Karpas-422 (cell line): ENCODE measurements at regions not wholly inside any gene's neighbourhood (a gene's known extent, or its start where the extent isn't known, plus 50 kb on each side); places are given as distances from the start of the nearest gene placed in this dataset.
"Not testable (repeated sequence)": the region's sequence is repeated elsewhere in the genome, so short reads cannot be mapped to it uniquely, and the experiment has no call there.

Experiments used
- DNase-seq: peaks from one replicate; pipeline ENCODE4 v3.0.0-alpha.2; 2015
- H2AFZ ChIP-seq: fragments of 200-600 bp; sonication (generic); 2 replicates; pipeline ENCODE4 v1.6.1; 2014; ENCODE audit warnings: antibody characterized with exemption, low read length, mixed read lengths
- H3K27ac ChIP-seq: fragments of 200-600 bp; sonication (generic); 2 replicates; pipeline ENCODE4 v1.5.1; 2014; ENCODE audit warnings: mild to moderate bottlenecking, low read length, moderate library complexity
- H3K27me3 ChIP-seq: fragments of 200-600 bp; sonication (generic); 2 replicates; pipeline ENCODE4 v1.6.1; 2014; ENCODE audit warnings: low read length, mixed read lengths
- H3K36me3 ChIP-seq: fragments of 200-600 bp; sonication (generic); 2 replicates; pipeline ENCODE4 v1.6.1; 2014; ENCODE audit warnings: low read length, mixed read lengths; ENCODE audit not compliant: insufficient read depth
- H3K4me1 ChIP-seq: fragments of 200-600 bp; sonication (generic); 2 replicates; pipeline ENCODE4 v1.6.1; 2014; ENCODE audit warnings: mild to moderate bottlenecking, low read length, mixed read lengths
- H3K4me2 ChIP-seq: fragments of 200-600 bp; sonication (generic); 2 replicates; pipeline ENCODE4 v1.6.1; 2014; ENCODE audit warnings: low read length, low read depth, mild to moderate bottlenecking; ENCODE audit not compliant: poor library complexity, severe bottlenecking
- H3K4me3 ChIP-seq: fragments of 200-600 bp; sonication (generic); 2 replicates; pipeline ENCODE4 v1.5.1; 2014; ENCODE audit warnings: mild to moderate bottlenecking, antibody characterized with exemption, low read length, mixed read lengths
- H3K79me2 ChIP-seq: fragments of 200-600 bp; sonication (generic); 2 replicates; pipeline ENCODE4 v1.6.1; 2014; ENCODE audit warnings: mild to moderate bottlenecking, low read length, mixed read lengths
- H3K9ac ChIP-seq: fragments of 200-600 bp; sonication (generic); 2 replicates; pipeline ENCODE4 v1.6.0; 2014; ENCODE audit warnings: low read length
- H3K9me2 ChIP-seq: fragments of 200-600 bp; sonication (generic), shearing (Covaris generic); replicated peaks from 2 replicates; pipeline ENCODE4 v1.6.0; 2014; ENCODE audit warnings: mild to moderate bottlenecking, low read length, moderate library complexity; ENCODE audit not compliant: insufficient read depth
- H3K9me3 ChIP-seq: fragments of 300-700, 200-600 bp; sonication (generic); 2 replicates; pipeline ENCODE4 v1.6.1; 2014; ENCODE audit warnings: low read length, mixed read lengths
- H4K20me1 ChIP-seq: fragments of 200-600 bp; sonication (generic); 2 replicates; pipeline ENCODE4 v1.6.1; 2014; ENCODE audit warnings: mild to moderate bottlenecking, antibody characterized with exemption, low read length, low read depth; ENCODE audit not compliant: insufficient read depth

GRCh38 chr5:159576902-159577301 lies 246.6 kb upstream of the IL12B start:
- no peaks in the 10 kb centered on the region for H3K4me1 ChIP-seq
- no peaks in the 10 kb centered on the region for H3K79me2 ChIP-seq
- no peak overlapping the region for H2AFZ ChIP-seq
- DNase-seq: no peak
- H3K9me3 ChIP-seq: no peaks in the 10 kb centered on the region
- no peaks in the 10 kb centered on the region for H3K27me3 ChIP-seq
- H4K20me1 ChIP-seq: no peaks in the 10 kb centered on the region
- H3K9ac ChIP-seq: no peak overlapping the region
- no peak overlapping the region for H3K4me2 ChIP-seq
- no peak overlapping the region for H3K27ac ChIP-seq
- no peak overlapping the region for H3K4me3 ChIP-seq
- no peaks in the 10 kb centered on the region for H3K9me2 ChIP-seq
- H3K36me3 ChIP-seq: no peaks in the 10 kb centered on the region

DNA sequence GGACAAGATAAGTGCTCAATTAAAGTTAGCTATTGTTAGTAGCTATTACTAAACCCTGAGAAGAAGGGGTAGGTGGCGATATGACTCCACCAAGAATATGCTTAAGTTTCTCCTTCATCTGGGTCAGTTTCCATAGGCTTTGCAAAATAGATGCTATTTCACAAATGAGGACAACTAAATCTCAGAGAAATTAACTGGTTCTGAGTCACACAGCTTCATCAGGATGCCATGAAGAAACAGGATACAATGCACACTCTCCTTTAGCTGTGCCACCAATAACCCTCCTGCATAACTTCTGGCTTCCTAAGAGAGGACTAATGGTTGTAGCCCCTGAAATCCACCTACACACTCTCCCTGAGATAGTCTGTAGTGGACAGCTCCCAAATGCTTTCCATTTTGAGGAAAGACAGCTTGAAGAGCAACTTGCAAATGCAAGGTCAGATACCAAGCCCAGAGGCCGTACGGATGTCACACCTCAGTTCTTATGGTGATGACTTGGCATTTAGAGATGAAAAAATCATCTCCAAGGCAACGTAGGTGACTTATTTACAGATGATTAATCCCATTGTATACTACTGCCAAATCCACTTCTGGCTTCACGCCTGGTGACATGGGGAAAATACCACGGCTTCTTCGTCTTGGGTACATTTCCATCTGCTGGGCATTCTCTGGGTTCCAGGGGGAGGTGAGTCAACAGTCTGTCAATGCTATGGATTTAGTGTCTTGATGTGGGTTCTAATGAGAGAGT lies 251.4 kb upstream of the IL12B start:
- H3K9me2 ChIP-seq: no peaks in the 10 kb centered on the region
- H3K4me2 ChIP-seq: no peak overlapping the region
- no peaks in the 10 kb centered on the region for H4K20me1 ChIP-seq
- H3K9me3 ChIP-seq: no peaks in the 10 kb centered on the region
- H2AFZ ChIP-seq: no peak overlapping the region
- H3K79me2 ChIP-seq: no peaks in the 10 kb centered on the region
- H3K9ac ChIP-seq: no peak overlapping the region
- H3K36me3 ChIP-seq: no peaks in the 10 kb centered on the region
- no peak overlapping the region for H3K27ac ChIP-seq
- no peak for DNase-seq
- no peaks in the 10 kb centered on the region for H3K4me1 ChIP-seq
- H3K27me3 ChIP-seq: no peaks in the 10 kb centered on the region
- H3K4me3 ChIP-seq: no peak overlapping the region

DNA sequence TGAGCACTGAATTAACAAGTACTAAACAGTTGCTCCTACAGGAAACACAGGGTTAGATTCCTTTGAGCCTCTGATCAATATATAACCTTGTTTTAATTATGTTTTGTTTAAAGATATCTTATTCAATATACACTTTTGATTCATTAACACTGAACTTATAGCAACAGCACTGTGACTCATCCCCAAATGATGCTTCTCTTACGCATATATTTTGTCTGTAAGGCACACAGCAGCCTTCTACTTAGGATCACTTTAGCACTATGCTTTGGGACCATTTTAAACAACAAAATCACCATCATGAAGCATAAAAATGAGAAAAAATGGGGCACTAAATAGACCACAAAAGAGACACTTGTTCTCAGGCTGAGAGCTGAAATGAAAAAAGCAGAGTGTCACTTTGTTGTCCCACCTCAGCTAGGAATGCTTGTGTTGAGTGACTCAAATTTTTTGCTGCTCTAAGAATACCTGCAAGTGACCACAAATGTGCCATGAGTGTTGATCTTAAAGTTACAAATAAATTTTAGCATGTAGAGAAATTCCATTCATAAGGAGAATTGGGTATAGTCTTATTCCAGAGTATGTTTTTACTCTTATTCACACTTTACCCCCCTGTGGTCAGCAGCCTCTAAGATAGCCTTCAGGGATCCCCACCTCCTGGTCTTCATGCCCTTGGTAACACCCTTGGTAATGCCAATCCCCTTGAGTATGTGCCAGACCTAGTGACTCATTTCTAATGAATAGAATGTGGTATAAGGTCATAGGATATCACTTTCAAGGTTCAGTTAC lies 252.7 kb upstream of the IL12B start:
- no peaks in the 10 kb centered on the region for H3K27me3 ChIP-seq
- H3K9ac ChIP-seq: no peak overlapping the region
- H3K9me2 ChIP-seq: no peaks in the 10 kb centered on the region
- no peaks in the 10 kb centered on the region for H3K4me1 ChIP-seq
- H3K9me3 ChIP-seq: no peaks in the 10 kb centered on the region
- no peak overlapping the region for H3K4me2 ChIP-seq
- H3K79me2 ChIP-seq: no peaks in the 10 kb centered on the region
- no peaks in the 10 kb centered on the region for H3K36me3 ChIP-seq
- no peak overlapping the region for H3K27ac ChIP-seq
- H4K20me1 ChIP-seq: no peaks in the 10 kb centered on the region
- no peak overlapping the region for H2AFZ ChIP-seq
- H3K4me3 ChIP-seq: no peak overlapping the region
- DNase-seq: no peak

- Histone ChIP-seq H3K36me3 (no peaks in the 10 kb centered on the region), H3K27me3 (no peaks in the 10 kb centered on the region), H3K9ac (no peak overlapping the region), H3K4me2 (no peak overlapping the region), H3K9me2 (no peaks in the 10 kb centered on the region), H3K4me3 (no peak overlapping the region), H4K20me1 (no peaks in the 10 kb centered on the region), H3K27ac (no peak overlapping the region), H2AFZ (no peak overlapping the region), H3K79me2 (no peaks in the 10 kb centered on the region), H3K9me3 (no peaks in the 10 kb centered on the region), H3K4me1 (no peaks in the 10 kb centered on the region)
- no peak for DNase-seq
Observed at GRCh38 chr5:159586921-159587320, 256.6 kb upstream of the IL12B start.

- Histone ChIP-seq H3K27me3 (no peaks in the 10 kb centered on the region), H2AFZ (no peak overlapping the region), H3K9me3 (no peaks in the 10 kb centered on the region)
Observed at GRCh38 chr5:159588941-159589340, 258.7 kb upstream of the IL12B start.

DNA sequence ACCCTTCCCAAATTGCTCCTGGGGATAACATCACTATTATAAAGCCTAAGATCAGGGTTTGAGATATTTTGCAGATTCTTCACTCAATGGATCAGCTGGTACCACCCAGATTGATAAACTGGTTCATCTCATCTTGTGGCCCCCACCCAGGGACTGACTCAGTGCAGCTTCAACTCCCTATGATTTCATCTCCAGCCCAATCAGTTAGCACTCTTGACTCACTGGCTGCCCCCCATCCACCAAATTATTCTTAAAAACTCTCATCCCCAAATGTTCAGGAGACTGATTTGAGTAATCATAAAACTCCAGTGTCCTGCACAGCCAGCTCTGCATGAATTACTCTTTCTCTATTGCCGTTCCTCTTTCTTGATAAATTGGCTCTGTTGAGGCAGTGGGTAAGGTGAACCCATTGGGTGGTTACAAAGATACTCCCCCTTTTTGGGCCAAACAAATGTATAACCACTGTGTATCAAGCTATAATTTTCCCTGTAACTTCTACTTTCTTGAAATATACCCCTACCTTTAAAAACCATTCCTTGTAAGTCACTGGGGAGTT lies 263.3 kb upstream of the IL12B start:
- H3K9ac ChIP-seq: no peak overlapping the region
- no peak for DNase-seq
- no peak overlapping the region for H2AFZ ChIP-seq
- no peaks in the 10 kb centered on the region for H3K9me3 ChIP-seq
- H4K20me1 ChIP-seq: no peaks in the 10 kb centered on the region
- H3K27ac ChIP-seq: no peak overlapping the region
- no peak overlapping the region for H3K4me3 ChIP-seq
- H3K4me1 ChIP-seq: no peaks in the 10 kb centered on the region
- H3K27me3 ChIP-seq: no peaks in the 10 kb centered on the region
- no peaks in the 10 kb centered on the region for H3K36me3 ChIP-seq
- H3K79me2 ChIP-seq: no peaks in the 10 kb centered on the region
- H3K9me2 ChIP-seq: no peaks in the 10 kb centered on the region
- no peak overlapping the region for H3K4me2 ChIP-seq

More at GRCh38 chr5:159588941-159589340, 258.7 kb upstream of the IL12B start:
- H3K79me2 ChIP-seq: no peaks in the 10 kb centered on the region
- no peaks in the 10 kb centered on the region for H3K4me1 ChIP-seq
- no peaks in the 10 kb centered on the region for H4K20me1 ChIP-seq
- no peak overlapping the region for H3K27ac ChIP-seq
- H3K9ac ChIP-seq: no peak overlapping the region
- no peaks in the 10 kb centered on the region for H3K36me3 ChIP-seq
- H3K9me2 ChIP-seq: no peaks in the 10 kb centered on the region
- H3K4me2 ChIP-seq: no peak overlapping the region
- no peak overlapping the region for H3K4me3 ChIP-seq
- DNase-seq: no peak

GRCh38 chr5:159595561-159595960 lies 265.3 kb upstream of the IL12B start:
- not testable (repeated sequence) for H3K4me3 ChIP-seq, H2AFZ ChIP-seq, H3K9ac ChIP-seq, DNase-seq, H3K27ac ChIP-seq, H3K27me3 ChIP-seq, H3K9me2 ChIP-seq, H3K4me2 ChIP-seq, H4K20me1 ChIP-seq, H3K36me3 ChIP-seq, H3K9me3 ChIP-seq, H3K4me1 ChIP-seq, H3K79me2 ChIP-seq

DNA sequence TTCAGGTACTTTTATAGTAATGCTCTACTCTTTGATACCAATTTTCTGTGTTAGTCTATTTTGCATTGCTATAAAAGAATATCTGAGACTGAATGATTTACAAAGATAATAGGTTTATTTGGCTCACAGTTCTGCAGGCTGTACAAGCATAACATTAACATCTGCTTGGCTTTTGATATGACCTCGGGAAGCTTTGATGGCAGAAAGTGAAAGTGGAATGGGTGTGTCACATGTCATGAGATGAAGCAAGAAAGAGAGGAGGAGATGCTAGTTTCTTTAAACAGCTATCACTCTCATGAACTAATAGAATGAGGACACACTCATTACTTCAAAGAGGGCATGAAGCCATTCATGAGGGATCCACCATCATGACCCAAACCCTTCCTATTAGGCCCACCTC lies 270.9 kb upstream of the IL12B start:
- no peaks in the 10 kb centered on the region for H3K9me2 ChIP-seq
- H3K36me3 ChIP-seq: no peaks in the 10 kb centered on the region
- no peak overlapping the region for H2AFZ ChIP-seq
- H3K79me2 ChIP-seq: no peaks in the 10 kb centered on the region
- no peaks in the 10 kb centered on the region for H3K27me3 ChIP-seq
- H3K4me3 ChIP-seq: no peak overlapping the region
- H3K9me3 ChIP-seq: no peaks in the 10 kb centered on the region
- H4K20me1 ChIP-seq: no peaks in the 10 kb centered on the region
- H3K4me1 ChIP-seq: no peaks in the 10 kb centered on the region
- H3K9ac ChIP-seq: no peak overlapping the region
- H3K27ac ChIP-seq: no peak overlapping the region
- no peak overlapping the region for H3K4me2 ChIP-seq
- no peak for DNase-seq
